ENCODE measurements at regions not wholly inside any gene's neighbourhood (a gene's known extent, or its start where the extent isn't known, plus 50 kb on each side); places are given as distances from the start of the nearest gene placed in this dataset.

DNA sequence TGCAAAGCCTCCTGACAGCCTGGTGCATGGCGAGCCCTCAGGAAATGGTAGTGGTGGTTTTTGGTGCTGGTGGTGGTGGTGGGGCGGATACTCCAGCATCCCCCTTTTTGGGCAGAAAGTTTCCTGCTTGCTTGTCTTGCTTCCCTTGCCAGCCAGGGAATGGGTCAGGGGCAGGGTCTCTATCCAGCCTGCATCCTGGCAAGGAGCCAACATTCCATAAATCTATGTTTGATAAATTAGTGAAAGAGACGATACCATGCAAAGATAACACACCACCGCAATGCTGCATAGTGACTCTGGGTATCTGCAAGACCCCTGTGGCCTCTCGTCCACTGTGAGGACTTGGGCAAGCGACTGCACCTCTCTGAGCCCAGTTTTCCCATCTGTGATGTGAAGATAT is 246.2 kb downstream of the LRFN2 start:
- H3K36me3 ChIP-seq (ENCODE audit: insufficient read depth, low read length, poor library complexity, severe bottlenecking): no peaks in the 10 kb centered on the region
- no peak overlapping the region for H3K27ac ChIP-seq (ENCODE audit: low read depth, low read length, poor library complexity, severe bottlenecking)
- TF ChIP-seq, protein P1, sequence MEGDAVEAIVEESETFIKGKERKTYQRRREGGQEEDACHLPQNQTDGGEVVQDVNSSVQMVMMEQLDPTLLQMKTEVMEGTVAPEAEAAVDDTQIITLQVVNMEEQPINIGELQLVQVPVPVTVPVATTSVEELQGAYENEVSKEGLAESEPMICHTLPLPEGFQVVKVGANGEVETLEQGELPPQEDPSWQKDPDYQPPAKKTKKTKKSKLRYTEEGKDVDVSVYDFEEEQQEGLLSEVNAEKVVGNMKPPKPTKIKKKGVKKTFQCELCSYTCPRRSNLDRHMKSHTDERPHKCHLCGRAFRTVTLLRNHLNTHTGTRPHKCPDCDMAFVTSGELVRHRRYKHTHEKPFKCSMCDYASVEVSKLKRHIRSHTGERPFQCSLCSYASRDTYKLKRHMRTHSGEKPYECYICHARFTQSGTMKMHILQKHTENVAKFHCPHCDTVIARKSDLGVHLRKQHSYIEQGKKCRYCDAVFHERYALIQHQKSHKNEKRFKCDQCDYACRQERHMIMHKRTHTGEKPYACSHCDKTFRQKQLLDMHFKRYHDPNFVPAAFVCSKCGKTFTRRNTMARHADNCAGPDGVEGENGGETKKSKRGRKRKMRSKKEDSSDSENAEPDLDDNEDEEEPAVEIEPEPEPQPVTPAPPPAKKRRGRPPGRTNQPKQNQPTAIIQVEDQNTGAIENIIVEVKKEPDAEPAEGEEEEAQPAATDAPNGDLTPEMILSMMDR (conservative IDR thresholded peaks at IDR 0.05; ENCODE audit: low read depth, low read length): no peak
- no peak for TF ChIP-seq EZH2 (IDR thresholded peaks at IDR 0.05; ENCODE audit: borderline replicate concordance, low read depth, low read length, poor library complexity, severe bottlenecking)
- H3K4me1 ChIP-seq (ENCODE audit: insufficient read depth, low read length, poor library complexity, severe bottlenecking): peaks cover 26% of the 10 kb centered on the region
- H3K9me3 ChIP-seq (ENCODE audit: low read depth, low read length, poor library complexity, severe bottlenecking): no peaks in the 10 kb centered on the region
- no peaks in the 10 kb centered on the region for H3K27me3 ChIP-seq (replicated peaks; ENCODE audit: insufficient read depth, low read depth, low read length, poor library complexity)
- no peak for DNase-seq (ENCODE audit: low spot score)
- ChIA-PET POLR2A (ENCODE audit: low non-redundant PET) (no interaction called here), CTCF (no interaction called here)
- H3K4me3 ChIP-seq (ENCODE audit: low read depth, low read length, poor library complexity, severe bottlenecking): no peak overlapping the region
- intact Hi-C loops (cut with micrococcal nuclease; ENCODE audit: unreplicated experiment): no loop called here
- BruUV-seq (replicated peaks): no TSS peak

DNA sequence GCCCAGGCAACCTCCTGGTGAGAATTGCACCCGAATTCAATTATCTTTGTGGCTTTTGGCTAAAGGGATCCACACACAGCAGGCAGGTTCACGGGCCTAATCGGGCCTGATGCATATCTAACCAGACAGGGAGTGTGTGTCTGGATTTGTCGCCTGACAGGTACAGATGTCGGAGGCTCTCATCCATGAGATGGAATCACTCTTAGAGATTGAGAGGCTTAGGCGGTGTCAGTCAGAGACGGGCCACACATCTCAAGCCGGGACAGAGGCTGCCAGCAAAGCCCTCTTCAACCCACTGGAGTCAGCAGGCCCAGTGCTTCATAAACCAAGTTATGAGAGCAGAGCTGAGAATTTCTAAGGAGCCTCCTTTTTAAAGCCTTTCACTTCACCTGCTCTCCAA is 247.0 kb downstream of the LRFN2 start:
- no peak overlapping the region for H3K4me3 ChIP-seq (ENCODE audit: low read depth, low read length, poor library complexity, severe bottlenecking)
- no TSS peak for BruUV-seq (replicated peaks)
- peaks cover 26% of the 10 kb centered on the region for H3K4me1 ChIP-seq (ENCODE audit: insufficient read depth, low read length, poor library complexity, severe bottlenecking)
- H3K36me3 ChIP-seq (ENCODE audit: insufficient read depth, low read length, poor library complexity, severe bottlenecking): no peaks in the 10 kb centered on the region
- POLR2A ChIA-PET (ENCODE audit: low non-redundant PET): no interaction called here
- CTCF ChIA-PET: no interaction called here
- H3K27ac ChIP-seq (ENCODE audit: low read depth, low read length, poor library complexity, severe bottlenecking): no peak overlapping the region
- DNase-seq (ENCODE audit: low spot score): no peak
- TF ChIP-seq, protein P1 (conservative IDR thresholded peaks at IDR 0.05; ENCODE audit: low read depth, low read length): no peak
- TF ChIP-seq EZH2 (IDR thresholded peaks at IDR 0.05; ENCODE audit: borderline replicate concordance, low read depth, low read length, poor library complexity, severe bottlenecking): no peak
- no peaks in the 10 kb centered on the region for H3K27me3 ChIP-seq (replicated peaks; ENCODE audit: insufficient read depth, low read depth, low read length, poor library complexity)
- no peaks in the 10 kb centered on the region for H3K9me3 ChIP-seq (ENCODE audit: low read depth, low read length, poor library complexity, severe bottlenecking)
- intact Hi-C loops (cut with micrococcal nuclease; ENCODE audit: unreplicated experiment): no loop called here

DNA sequence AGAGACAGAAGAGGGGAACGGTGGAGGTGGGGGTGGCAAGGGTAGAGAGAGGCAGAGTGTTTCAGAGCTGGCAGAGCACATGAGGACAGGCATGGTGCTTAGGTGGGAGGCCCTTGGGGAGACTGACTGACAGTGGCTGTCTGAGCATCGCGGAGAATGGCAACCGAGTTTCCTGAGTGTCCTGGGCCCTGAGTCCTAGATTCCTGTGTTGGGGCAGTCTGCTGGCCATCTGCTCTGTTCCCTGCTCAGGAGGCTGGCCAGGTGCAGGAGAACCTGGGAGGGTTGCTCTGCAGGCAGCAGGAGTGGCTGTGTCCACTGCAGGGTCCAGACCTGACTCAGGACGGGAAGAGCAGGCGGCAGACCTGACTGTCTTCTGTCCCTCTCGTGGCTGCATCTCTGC is 248.9 kb downstream of the LRFN2 start:
- H3K27ac ChIP-seq (ENCODE audit: low read depth, low read length, poor library complexity, severe bottlenecking): no peak overlapping the region
- no peak overlapping the region for H3K4me3 ChIP-seq (ENCODE audit: low read depth, low read length, poor library complexity, severe bottlenecking)
- intact Hi-C loops (cut with micrococcal nuclease; ENCODE audit: unreplicated experiment): no loop called here
- TF ChIP-seq, protein P1 (conservative IDR thresholded peaks at IDR 0.05; ENCODE audit: low read depth, low read length): no peak
- no peak for TF ChIP-seq EZH2 (IDR thresholded peaks at IDR 0.05; ENCODE audit: borderline replicate concordance, low read depth, low read length, poor library complexity, severe bottlenecking)
- peaks cover 13% of the 10 kb centered on the region for H3K4me1 ChIP-seq (ENCODE audit: insufficient read depth, low read length, poor library complexity, severe bottlenecking)
- no peaks in the 10 kb centered on the region for H3K27me3 ChIP-seq (replicated peaks; ENCODE audit: insufficient read depth, low read depth, low read length, poor library complexity)
- no peaks in the 10 kb centered on the region for H3K36me3 ChIP-seq (ENCODE audit: insufficient read depth, low read length, poor library complexity, severe bottlenecking)
- no peaks in the 10 kb centered on the region for H3K9me3 ChIP-seq (ENCODE audit: low read depth, low read length, poor library complexity, severe bottlenecking)
- DNase-seq (ENCODE audit: low spot score): no peak
- BruUV-seq (replicated peaks): no TSS peak
- ChIA-PET CTCF (no interaction called here), POLR2A (ENCODE audit: low non-redundant PET) (no interaction called here)

Data from A673 (cell line).